GM12865 (cell line): ENCODE measurements at regions not wholly inside any gene's neighbourhood (a gene's known extent, or its start where the extent isn't known, plus 50 kb on each side); places are given as distances from the start of the nearest gene placed in this dataset.

Experiments
- DNase-seq: peaks from one replicate; pipeline ENCODE4 v3.0.0; 2010; ENCODE audit warnings: low read depth
- H3K4me3 ChIP-seq: 2 replicates; pipeline ENCODE4 v1.5.1; 2011; ENCODE audit warnings: mild to moderate bottlenecking, low read depth, low read length, control low read depth
- TF ChIP-seq, protein P1 (sequence below): IDR thresholded peaks from 2 replicates; pipeline ENCODE4 v1.5.1; 2011; ENCODE audit warnings: low read length, control low read depth, low read depth, inconsistent platforms; ENCODE audit not compliant: insufficient read depth; ENCODE audit errors: missing control alignments

- no peak for DNase-seq
- TF ChIP-seq, protein P1, sequence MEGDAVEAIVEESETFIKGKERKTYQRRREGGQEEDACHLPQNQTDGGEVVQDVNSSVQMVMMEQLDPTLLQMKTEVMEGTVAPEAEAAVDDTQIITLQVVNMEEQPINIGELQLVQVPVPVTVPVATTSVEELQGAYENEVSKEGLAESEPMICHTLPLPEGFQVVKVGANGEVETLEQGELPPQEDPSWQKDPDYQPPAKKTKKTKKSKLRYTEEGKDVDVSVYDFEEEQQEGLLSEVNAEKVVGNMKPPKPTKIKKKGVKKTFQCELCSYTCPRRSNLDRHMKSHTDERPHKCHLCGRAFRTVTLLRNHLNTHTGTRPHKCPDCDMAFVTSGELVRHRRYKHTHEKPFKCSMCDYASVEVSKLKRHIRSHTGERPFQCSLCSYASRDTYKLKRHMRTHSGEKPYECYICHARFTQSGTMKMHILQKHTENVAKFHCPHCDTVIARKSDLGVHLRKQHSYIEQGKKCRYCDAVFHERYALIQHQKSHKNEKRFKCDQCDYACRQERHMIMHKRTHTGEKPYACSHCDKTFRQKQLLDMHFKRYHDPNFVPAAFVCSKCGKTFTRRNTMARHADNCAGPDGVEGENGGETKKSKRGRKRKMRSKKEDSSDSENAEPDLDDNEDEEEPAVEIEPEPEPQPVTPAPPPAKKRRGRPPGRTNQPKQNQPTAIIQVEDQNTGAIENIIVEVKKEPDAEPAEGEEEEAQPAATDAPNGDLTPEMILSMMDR: no peak
- no peak overlapping the region for H3K4me3 ChIP-seq
Observed at GRCh38 chr7:148472406-148472805, 118.2 kb upstream of the C7orf33 start.

DNA sequence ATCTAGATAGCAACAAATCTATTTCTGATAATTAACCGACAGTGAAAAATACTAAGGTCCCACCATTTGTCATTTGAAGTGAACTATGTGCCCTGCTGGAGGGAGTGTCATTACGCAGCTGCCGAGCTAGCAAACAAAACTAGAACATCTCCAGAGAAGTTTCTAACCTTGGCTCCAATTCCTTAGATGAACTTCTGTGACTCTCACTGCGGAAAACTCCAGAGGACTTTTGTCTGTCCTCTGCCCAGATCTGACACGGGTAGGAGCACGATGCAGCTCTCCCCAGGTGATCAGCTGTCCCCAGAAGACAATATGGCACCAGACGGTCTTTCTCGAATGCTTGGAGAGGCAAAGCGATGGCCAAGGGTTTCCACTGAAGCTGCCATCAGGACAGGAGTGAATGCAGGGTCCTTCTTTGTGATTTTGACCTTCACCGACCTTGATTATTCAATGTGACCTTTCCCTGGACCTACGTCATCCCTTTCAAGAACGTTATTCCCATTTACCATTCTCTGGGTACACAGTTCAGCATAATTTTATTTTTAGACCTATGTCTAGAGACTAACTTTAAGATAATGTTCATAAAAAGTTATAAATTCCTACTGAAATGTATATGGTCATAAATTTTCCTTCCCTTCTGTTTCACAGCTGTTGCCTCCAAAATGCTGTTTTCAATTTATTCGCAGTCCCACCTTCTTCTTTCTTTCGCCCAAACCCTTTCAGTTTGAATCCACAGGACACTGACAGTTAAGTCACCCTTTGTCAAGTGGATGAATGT is 116.7 kb upstream of the C7orf33 start:
- H3K4me3 ChIP-seq: no peak overlapping the region
- TF ChIP-seq, protein P1: no peak
- no peak for DNase-seq

DNA sequence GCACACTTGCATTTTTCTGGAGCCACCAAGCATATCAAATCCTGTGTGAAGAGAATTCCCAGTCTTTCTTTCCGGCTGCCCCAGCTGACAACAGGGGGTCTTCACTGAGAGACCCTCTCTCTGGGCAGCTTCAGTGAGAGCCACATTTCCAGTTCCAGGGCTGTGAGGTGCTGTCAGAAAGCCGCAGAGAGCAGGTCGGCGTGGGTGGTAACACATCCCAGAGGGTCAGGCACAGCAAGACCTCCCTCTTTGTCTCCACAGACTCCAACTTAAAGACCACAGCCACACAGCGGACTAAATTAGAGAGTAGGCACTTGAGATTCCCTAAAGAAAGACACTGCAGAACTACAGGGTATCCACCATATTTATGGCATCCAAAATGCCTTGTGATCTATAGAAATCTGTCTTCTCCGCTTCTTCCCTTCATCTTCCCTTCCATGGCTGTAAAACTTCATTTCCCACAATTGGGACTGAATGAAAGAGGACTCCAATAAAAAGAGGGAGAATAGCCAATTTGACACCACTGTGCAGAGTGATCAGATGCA is 116.0 kb upstream of the C7orf33 start:
- H3K4me3 ChIP-seq: no peak overlapping the region
- no peak for DNase-seq
- TF ChIP-seq, protein P1: no peak

GRCh38 chr7:148478551-148478950 is 112.0 kb upstream of the C7orf33 start:
- TF ChIP-seq, protein P1: no peak
- no peak for DNase-seq
- no peak overlapping the region for H3K4me3 ChIP-seq

DNA sequence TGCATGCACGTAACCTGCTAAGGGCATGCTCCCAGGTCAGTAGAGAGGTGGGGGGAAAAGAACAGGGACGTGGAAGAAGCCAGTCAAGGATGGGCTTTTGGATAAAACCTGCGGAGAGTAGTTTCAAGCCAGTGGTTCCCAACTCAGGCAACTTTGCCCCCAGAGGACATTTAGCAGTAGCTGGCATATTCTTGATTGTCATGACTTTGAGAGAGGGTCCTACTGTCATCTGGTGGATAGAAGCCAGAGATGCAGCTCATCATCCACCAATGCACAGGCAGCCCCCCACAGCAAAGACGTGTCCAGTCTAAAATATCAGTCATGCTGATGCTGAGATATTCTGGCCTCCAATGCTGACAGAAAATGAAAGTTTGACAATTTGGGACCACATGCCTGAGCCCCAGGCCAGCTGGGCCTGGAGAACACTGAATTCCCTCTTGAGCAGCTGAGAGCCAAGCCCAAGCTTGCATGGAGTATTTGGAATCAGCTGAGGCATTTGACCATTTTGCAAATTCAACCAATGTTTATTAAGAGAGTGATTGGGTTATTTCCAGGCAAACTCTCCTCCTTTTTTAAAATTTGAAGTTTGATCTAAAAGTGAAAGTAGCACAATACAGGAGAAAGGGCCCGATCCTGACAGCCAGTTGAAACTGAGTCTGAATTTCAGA is 110.0 kb upstream of the C7orf33 start:
- TF ChIP-seq, protein P1: no peak
- DNase-seq: no peak
- H3K4me3 ChIP-seq: no peak overlapping the region

GRCh38 chr7:148481147-148481526 is 109.4 kb upstream of the C7orf33 start:
- H3K4me3 ChIP-seq: no peak overlapping the region
- DNase-seq: no peak
- TF ChIP-seq, protein P1: no peak
